ENCODE measurements at regions not wholly inside any gene's neighbourhood (a gene's known extent, or its start where the extent isn't known, plus 50 kb on each side); places are given as distances from the start of the nearest gene placed in this dataset.
"Not testable (repeated sequence)": the region's sequence is repeated elsewhere in the genome, so short reads cannot be mapped to it uniquely, and the experiment has no call there.

- in situ Hi-C loops (cut with HindIII; ENCODE audit: low pct_ligation_motif_present, low pct_unique_long_range_greater_than_20kb, low sequenced_read_pairs), result no loop called here
- DNase-seq, result no peak
Observed at GRCh38 chrX:109782994-109783700, 50.1 kb upstream of the ACSL4 start.

DNA sequence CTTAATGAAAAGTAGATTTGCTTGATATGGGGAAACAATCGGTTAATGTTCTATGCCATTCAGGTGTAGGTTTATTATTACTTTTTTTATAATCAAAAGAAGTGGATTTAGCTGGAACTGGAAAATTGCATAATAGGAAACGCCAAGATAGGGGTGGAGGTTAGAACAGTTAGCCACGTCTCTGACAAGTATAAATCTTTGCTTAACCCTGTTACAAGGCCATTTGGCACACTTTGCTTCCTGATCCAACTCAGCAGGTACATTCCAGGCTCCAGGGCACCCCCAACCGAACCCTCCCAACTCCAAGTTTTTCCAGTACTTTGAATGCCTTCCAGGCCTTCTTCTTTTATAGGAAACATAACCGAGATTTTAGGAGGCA lies 50.6 kb upstream of the ACSL4 start:
- no peak for DNase-seq

GRCh38 chrX:109785053-109785452 lies 52.0 kb upstream of the ACSL4 start:
- in situ Hi-C loops (cut with HindIII; ENCODE audit: low pct_ligation_motif_present, low pct_unique_long_range_greater_than_20kb, low sequenced_read_pairs), result no loop called here
- no peak for DNase-seq

More for the DNA sequence above, 50.6 kb upstream of the ACSL4 start:
- in situ Hi-C loops (cut with HindIII; ENCODE audit: low pct_ligation_motif_present, low pct_unique_long_range_greater_than_20kb, low sequenced_read_pairs), result no loop called here

GRCh38 chrX:109790511-109790910 lies 57.5 kb upstream of the ACSL4 start:
- DNase-seq; in situ Hi-C loops (cut with HindIII; ENCODE audit: low pct_ligation_motif_present, low pct_unique_long_range_greater_than_20kb, low sequenced_read_pairs): not testable (repeated sequence)

DNA sequence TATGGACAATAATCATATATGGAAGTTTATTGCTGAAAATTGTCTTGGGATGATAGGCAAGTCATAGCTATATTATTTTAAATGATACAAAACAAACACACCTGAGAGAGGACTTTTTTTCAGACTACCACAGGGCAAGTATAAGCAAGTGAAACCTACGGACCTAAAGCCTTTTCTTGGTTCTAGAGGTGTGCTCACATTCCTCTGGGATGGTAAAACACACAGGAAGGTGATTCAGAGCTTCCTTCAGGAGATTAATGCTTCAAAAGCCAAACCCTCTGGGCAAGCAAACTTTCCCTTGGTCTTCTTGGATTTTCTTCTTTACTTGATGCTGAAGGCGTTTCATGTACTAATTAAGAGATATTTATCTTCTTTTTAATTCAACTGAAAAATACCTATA lies 60.1 kb upstream of the ACSL4 start:
- no peak for DNase-seq
- in situ Hi-C loops (cut with HindIII; ENCODE audit: low pct_ligation_motif_present, low pct_unique_long_range_greater_than_20kb, low sequenced_read_pairs), result no loop called here

- in situ Hi-C loops (cut with HindIII; ENCODE audit: low pct_ligation_motif_present, low pct_unique_long_range_greater_than_20kb, low sequenced_read_pairs), result no loop called here
- no peak for DNase-seq
Observed at GRCh38 chrX:109795682-109796081, 62.6 kb upstream of the ACSL4 start.

DNA sequence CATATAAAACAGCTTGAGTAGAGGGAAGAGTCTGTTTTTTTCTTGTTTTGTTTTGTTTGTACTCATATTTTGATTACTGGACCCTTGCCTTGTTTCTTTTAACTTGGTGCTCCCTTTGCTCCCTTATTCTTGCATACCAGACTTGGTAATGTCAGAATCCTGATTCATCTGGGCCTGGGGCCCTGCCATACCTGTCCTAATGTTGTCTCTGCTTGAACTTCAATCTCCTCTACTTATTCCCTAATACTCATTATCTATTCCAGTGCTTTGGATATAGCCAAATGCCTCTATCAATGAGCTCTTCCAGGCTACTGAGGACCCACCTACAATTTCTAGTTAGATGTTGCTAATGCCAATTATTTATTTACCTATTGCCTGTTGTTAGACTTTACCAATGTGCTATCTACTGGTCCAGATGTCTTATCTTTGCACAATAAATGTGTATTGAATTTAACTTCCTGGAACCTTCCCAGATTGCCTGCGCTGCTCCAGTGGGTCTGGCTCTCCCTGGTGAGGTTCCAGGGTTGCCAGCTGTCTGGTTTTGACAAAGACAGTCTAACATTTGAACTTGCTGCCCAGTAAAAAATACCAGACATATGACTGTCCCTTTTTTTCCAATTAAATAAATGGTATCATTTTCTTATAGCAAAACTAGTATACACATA lies 64.4 kb upstream of the ACSL4 start:
- in situ Hi-C loops (cut with HindIII; ENCODE audit: low pct_ligation_motif_present, low pct_unique_long_range_greater_than_20kb, low sequenced_read_pairs), result no loop called here
- no peak for DNase-seq

GRCh38 chrX:109812236-109812635 lies 79.2 kb upstream of the ACSL4 start:
- DNase-seq, result no peak
- in situ Hi-C loops (cut with HindIII; ENCODE audit: low pct_ligation_motif_present, low pct_unique_long_range_greater_than_20kb, low sequenced_read_pairs), result no loop called here

GRCh38 chrX:109813236-109813635 lies 80.2 kb upstream of the ACSL4 start:
- in situ Hi-C loops (cut with HindIII; ENCODE audit: low pct_ligation_motif_present, low pct_unique_long_range_greater_than_20kb, low sequenced_read_pairs), result no loop called here
- no peak for DNase-seq

GRCh38 chrX:109818976-109819375 lies 85.9 kb upstream of the ACSL4 start:
- no peak for DNase-seq
- in situ Hi-C loops (cut with HindIII; ENCODE audit: low pct_ligation_motif_present, low pct_unique_long_range_greater_than_20kb, low sequenced_read_pairs), result no loop called here

DNA sequence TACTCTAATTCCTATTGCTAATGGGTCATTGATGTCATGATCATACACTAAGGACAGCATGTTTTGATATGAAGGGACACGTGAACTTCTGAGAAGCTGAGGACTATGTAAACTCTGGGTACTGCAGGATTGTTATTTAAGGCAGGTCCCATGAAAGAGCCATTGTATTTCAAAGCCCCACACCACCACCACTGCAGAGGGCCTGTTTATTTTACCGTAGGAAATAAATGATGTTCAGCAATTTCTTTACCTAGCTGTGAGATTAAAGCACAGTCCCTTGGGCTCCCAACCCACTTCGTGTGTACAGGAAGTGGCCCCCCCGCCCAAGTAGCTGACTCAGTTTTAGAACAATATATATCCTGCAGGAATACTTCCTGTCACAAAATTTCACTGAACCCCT lies 89.8 kb upstream of the ACSL4 start:
- no peak for DNase-seq
- in situ Hi-C loops (cut with HindIII; ENCODE audit: low pct_ligation_motif_present, low pct_unique_long_range_greater_than_20kb, low sequenced_read_pairs), result no loop called here

- DNase-seq, result peak; percentile 75
- in situ Hi-C loops (cut with HindIII; ENCODE audit: low pct_ligation_motif_present, low pct_unique_long_range_greater_than_20kb, low sequenced_read_pairs), result no loop called here
Observed at GRCh38 chrX:109826954-109827708, 94.1 kb upstream of the ACSL4 start.

GRCh38 chrX:109827772-109828171 lies 94.7 kb upstream of the ACSL4 start:
- in situ Hi-C loops (cut with HindIII; ENCODE audit: low pct_ligation_motif_present, low pct_unique_long_range_greater_than_20kb, low sequenced_read_pairs), result no loop called here
- no peak for DNase-seq

DNA sequence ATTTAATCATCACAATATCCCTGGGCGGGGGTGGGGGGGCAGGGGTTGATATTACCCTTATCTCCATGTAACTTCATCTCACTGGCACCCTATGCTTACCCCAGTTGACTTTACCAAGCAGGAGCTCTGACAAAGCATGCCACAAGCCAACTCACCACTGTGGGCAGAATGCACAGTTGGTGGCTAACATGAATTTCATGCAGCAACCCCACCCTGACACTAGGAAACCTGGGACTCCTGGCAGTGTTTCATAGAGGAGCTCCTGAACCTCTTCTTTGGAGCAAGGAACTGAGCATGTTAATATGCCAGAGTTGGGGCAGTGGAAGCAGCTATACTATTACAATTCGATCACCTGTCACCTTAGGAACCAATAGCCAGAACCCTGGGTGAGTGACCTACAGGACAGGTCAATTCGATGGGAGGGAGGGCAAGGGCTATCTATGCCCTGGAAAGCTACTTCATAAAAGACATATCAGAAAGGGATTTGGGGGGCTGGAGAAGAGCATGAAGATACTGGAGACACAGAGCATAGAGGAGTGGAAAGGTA lies 97.2 kb upstream of the ACSL4 start:
- no peak for DNase-seq
- in situ Hi-C loops (cut with HindIII; ENCODE audit: low pct_ligation_motif_present, low pct_unique_long_range_greater_than_20kb, low sequenced_read_pairs), result no loop called here

DNA sequence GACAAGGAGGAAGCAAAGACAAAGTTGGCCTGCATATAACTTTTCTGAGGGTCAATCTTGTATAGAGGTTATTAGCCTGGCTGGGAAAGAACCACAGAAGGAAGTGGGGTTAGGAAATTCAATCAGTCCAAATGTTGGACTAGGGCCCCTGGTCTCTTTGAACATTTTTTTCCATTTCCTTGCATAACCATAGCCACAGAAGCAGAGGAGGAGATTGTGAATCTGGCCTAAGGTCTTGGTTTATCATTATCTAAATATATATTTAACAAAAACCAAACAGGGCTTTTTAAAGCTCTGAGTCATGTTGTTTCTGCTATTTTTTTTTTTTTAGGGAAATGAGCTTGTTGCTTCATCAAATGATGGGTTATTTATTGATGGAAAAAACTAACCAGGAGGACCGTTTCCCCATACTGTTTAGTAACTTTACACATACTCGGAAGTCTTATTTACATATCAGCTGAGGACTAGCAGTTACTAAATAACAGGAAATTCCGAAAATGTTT lies 97.7 kb upstream of the ACSL4 start:
- in situ Hi-C loops (cut with HindIII; ENCODE audit: low pct_ligation_motif_present, low pct_unique_long_range_greater_than_20kb, low sequenced_read_pairs), result no loop called here

DNA sequence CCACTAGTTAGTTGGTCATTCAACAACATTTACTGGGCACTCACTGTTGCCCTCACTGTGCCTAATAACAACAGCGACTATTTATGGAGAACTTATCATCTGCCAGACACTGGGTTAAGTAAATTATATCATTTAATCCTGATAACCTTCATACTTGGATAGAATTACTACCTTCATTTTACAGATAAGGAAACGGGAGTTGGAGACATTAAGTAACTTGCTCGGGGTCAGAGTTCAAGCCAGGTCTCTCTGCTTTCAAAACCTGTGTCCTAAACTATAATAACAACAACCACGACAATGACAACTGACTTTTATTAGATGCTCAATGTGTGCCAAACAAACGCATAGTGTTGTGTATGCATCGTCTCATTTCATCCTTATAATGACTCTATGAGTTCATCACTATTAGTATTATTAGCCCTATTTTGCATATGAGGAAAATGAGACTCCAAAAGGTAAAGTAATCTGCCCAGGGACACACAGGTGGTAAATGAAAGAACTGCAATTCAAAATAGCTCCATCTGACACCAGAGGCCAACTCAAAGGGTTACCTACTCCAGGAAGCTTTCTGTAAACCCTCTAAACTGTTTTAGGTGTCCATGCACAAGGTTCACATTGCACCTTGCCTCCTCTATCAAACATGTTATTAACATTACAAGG lies 98.4 kb upstream of the ACSL4 start:
- in situ Hi-C loops (cut with HindIII; ENCODE audit: low pct_ligation_motif_present, low pct_unique_long_range_greater_than_20kb, low sequenced_read_pairs), result no loop called here
- no peak for DNase-seq

More for the DNA sequence above, 97.7 kb upstream of the ACSL4 start:
- DNase-seq, result peak; percentile 50

DNA sequence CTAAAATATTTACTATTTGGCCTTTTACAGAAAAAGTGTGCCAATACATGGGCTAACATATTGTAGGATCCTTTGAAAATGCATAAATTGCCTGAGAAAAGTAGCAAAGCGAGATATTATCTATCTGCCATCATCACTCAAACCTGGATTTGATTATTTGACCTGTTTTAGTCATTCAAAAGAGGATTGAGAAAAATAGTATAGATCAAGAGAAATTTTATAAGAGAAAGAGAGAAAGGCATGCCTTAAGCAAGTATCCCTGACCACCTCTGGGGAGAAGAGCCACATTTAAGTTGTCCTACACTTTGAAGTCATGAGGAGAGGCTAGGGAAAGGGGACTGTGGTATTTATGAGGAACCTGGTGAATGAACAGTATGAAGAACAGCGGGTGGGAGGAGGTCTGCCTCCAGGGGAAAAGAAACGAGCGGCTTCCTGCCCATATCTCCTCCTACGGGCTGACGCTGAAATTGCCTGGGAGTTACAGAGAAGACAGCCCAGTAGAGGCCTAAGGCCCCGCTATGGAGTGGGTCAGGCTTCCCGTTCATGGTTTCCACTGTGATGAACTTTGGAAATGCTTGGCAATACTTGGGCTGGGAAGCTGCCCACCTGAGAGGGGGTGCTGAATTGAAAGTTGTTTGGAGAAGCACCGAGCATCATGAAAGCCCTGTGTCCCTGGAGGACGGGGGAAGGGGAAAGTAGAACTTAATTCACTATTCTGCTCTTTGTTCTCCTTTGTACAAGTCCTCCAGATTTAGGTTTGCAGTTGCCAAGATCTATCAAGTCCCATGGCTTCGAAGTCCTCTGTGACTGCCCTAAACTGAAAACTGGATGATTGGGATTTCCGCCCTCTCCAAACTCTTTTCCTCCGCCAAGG lies 106.9 kb upstream of the ACSL4 start:
- in situ Hi-C loops (cut with HindIII; ENCODE audit: low pct_ligation_motif_present, low pct_unique_long_range_greater_than_20kb, low sequenced_read_pairs), result no loop called here
- DNase-seq, result peak; percentile 71

GRCh38 chrX:109840585-109840984 lies 107.5 kb upstream of the ACSL4 start:
- DNase-seq, result peak; percentile 83
- in situ Hi-C loops (cut with HindIII; ENCODE audit: low pct_ligation_motif_present, low pct_unique_long_range_greater_than_20kb, low sequenced_read_pairs), result no loop called here
